Neuronal stem cell (in vitro differentiated cells): ENCODE measurements at regions not wholly inside any gene's neighbourhood (a gene's known extent, or its start where the extent isn't known, plus 50 kb on each side); places are given as distances from the start of the nearest gene placed in this dataset.
A peak's percentile ranks its signal among the peaks of the same experiment; 100 is the strongest.

ENCODE experiments used
- DNase-seq: peaks from one replicate; pipeline ENCODE4 v3.0.0-alpha.2; 2013; ENCODE audit warnings: low spot score
- H2AFZ ChIP-seq: one replicate; pipeline ENCODE4 v1.6.1; 2013; ENCODE audit warnings: mild to moderate bottlenecking, low read length, inconsistent platforms
- H2AK5ac ChIP-seq: 2 replicates; pipeline ENCODE4 v1.6.1; 2013; ENCODE audit warnings: low read depth, mild to moderate bottlenecking, inconsistent platforms, low read length, moderate library complexity, mixed read lengths
- H2BK120ac ChIP-seq: 2 replicates; pipeline ENCODE4 v1.6.1; 2013; ENCODE audit warnings: low read depth, mild to moderate bottlenecking, inconsistent platforms, low read length, moderate library complexity, mixed read lengths
- H2BK12ac ChIP-seq: one replicate; pipeline ENCODE4 v1.6.1; 2013; ENCODE audit warnings: low read length, inconsistent platforms
- H2BK15ac ChIP-seq: 2 replicates; pipeline ENCODE4 v1.6.1; 2013; ENCODE audit warnings: mild to moderate bottlenecking, low read length, inconsistent platforms, mixed read lengths
- H2BK5ac ChIP-seq: one replicate; pipeline ENCODE4 v1.6.1; 2013; ENCODE audit warnings: inconsistent platforms, mild to moderate bottlenecking, low read length, moderate library complexity
- H3K14ac ChIP-seq: one replicate; pipeline ENCODE4 v1.6.1; 2013; ENCODE audit warnings: low read length, inconsistent platforms
- H3K18ac ChIP-seq: 2 replicates; pipeline ENCODE4 v1.6.1; 2013; ENCODE audit warnings: low read length, inconsistent platforms
- H3K23ac ChIP-seq: 2 replicates; pipeline ENCODE4 v1.6.1; 2013; ENCODE audit warnings: low read depth, mild to moderate bottlenecking, mixed read lengths, low read length, inconsistent platforms; ENCODE audit not compliant: poor library complexity
- H3K27ac ChIP-seq: replicated peaks from 3 replicates; pipeline ENCODE4 v1.5.1; 2013; ENCODE audit warnings: low read length, inconsistent platforms
- H3K27me3 ChIP-seq, 3 experiments: 2 replicates each; pipeline ENCODE4 v1.6.1; 2013; ENCODE audit warnings: low read length in 3 of 3, mild to moderate bottlenecking in 2 of 3, inconsistent platforms in 1 of 3, low read depth in 1 of 3, mixed read lengths in 1 of 3, moderate library complexity in 1 of 3; ENCODE audit not compliant: control insufficient read depth in 3 of 3, insufficient read depth in 3 of 3
- H3K36me3 ChIP-seq, 2 donors: replicated peaks in 1 of 2; 2 replicates each; pipeline ENCODE4 v1.6.1; 2013; ENCODE audit warnings: low read length in 2 of 2; ENCODE audit not compliant: control insufficient read depth in 2 of 2, insufficient read depth in 2 of 2
- H3K4ac ChIP-seq: 2 replicates; pipeline ENCODE4 v1.6.1; 2013; ENCODE audit warnings: inconsistent platforms, mild to moderate bottlenecking, low read length, moderate library complexity
- H3K4me1 ChIP-seq, 2 donors: 1 replicate in 1 of 2; 2 replicates in 1 of 2; pipeline ENCODE4 v1.6.1; 2013; ENCODE audit warnings: low read length in 2 of 2, low read depth in 1 of 2; ENCODE audit not compliant: control insufficient read depth in 2 of 2, insufficient read depth in 1 of 2
- H3K4me2 ChIP-seq: one replicate; pipeline ENCODE4 v1.6.1; 2013; ENCODE audit warnings: mild to moderate bottlenecking, low read length, inconsistent platforms; ENCODE audit not compliant: insufficient read depth, poor library complexity, severe bottlenecking
- H3K4me3 ChIP-seq, 2 donors: 2 replicates each; pipeline ENCODE4 v1.5.1; 2013; ENCODE audit warnings: low read length in 2 of 2, mild to moderate bottlenecking in 2 of 2, inconsistent platforms in 1 of 2, moderate library complexity in 1 of 2
- H3K79me1 ChIP-seq: one replicate; pipeline ENCODE4 v1.6.1; 2013; ENCODE audit warnings: low read depth, mild to moderate bottlenecking, inconsistent platforms, low read length, moderate library complexity
- H3K9ac ChIP-seq: one replicate; pipeline ENCODE4 v1.6.1; 2013; ENCODE audit warnings: mild to moderate bottlenecking, low read depth, low read length, inconsistent platforms; ENCODE audit not compliant: poor library complexity
- H3K9me3 ChIP-seq, 2 donors: replicated peaks in 1 of 2; 2 replicates each; pipeline versions ENCODE3 to v1.6.1; 2013; ENCODE audit warnings: low read length in 2 of 2, mild to moderate bottlenecking in 2 of 2, inconsistent platforms in 1 of 2, low read depth in 1 of 2, mixed read lengths in 1 of 2, moderate library complexity in 1 of 2; ENCODE audit not compliant: control insufficient read depth in 2 of 2, insufficient read depth in 1 of 2
- H4K8ac ChIP-seq: one replicate; pipeline ENCODE4 v1.6.1; 2013; ENCODE audit warnings: low read depth, mild to moderate bottlenecking, inconsistent platforms, low read length, moderate library complexity
- H4K91ac ChIP-seq: one replicate; pipeline ENCODE4 v1.6.1; 2013; ENCODE audit warnings: low read length, low read depth, mild to moderate bottlenecking, inconsistent platforms; ENCODE audit not compliant: poor library complexity
- WGBS, 2 donors: extraction: QIAGEN DNeasy Blood & Tissue Kit; methylation state at CpG; one replicate each; pipeline ENCODE4 v1.1.7; 2013; ENCODE audit warnings: missing lambda C conversion rate in 2 of 2, mixed read lengths in 1 of 2; ENCODE audit not compliant: insufficient read length in 2 of 2, insufficient replicate concordance in 1 of 2; ENCODE audit errors: extremely low coverage in 2 of 2; 5-methylcytosine and 5-hydroxymethylcytosine counted together

- Histone ChIP-seq H2BK5ac (no peak overlapping the region), H3K36me3 (no peaks in the 10 kb centered on the region), H3K4me2 (no peak overlapping the region), H3K14ac (no peak overlapping the region), H4K91ac (no peak overlapping the region), H3K27ac (no peak overlapping the region), H3K4me3 (no peak overlapping the region), H3K23ac (no peak overlapping the region), H3K4me1 (no peaks in the 10 kb centered on the region), H2BK120ac (no peak overlapping the region), H2BK15ac (no peak overlapping the region), H4K8ac (no peak overlapping the region), H3K79me1 (no peaks in the 10 kb centered on the region), H2AFZ (no peak overlapping the region), H2BK12ac (no peak overlapping the region), H3K4ac (no peak overlapping the region), H3K9ac (no peak overlapping the region), H3K9me3 (peaks cover 0 to 3% of the 10 kb centered on the region in 2 donors), H3K18ac (no peak overlapping the region), H3K27me3 (no peaks in the 10 kb centered on the region), H2AK5ac (no peak overlapping the region)
- no CpG with 5 or more reads among the region's 2 CpGs for WGBS, 2 donors
- DNase-seq = no peak
Observed at GRCh38 chr16:50985733-50986132, 165.3 kb downstream of the SALL1 start.

GRCh38 chr16:50984688-50985087 lies 166.4 kb downstream of the SALL1 start:
- no peak overlapping the region for H2BK12ac ChIP-seq
- no peak overlapping the region for H2AK5ac ChIP-seq
- no peak overlapping the region for H4K8ac ChIP-seq
- DNase-seq = no peak
- H3K27me3 ChIP-seq = no peaks in the 10 kb centered on the region
- no peak overlapping the region for H2BK120ac ChIP-seq
- H3K18ac ChIP-seq = no peak overlapping the region
- no peak overlapping the region for H3K4me3 ChIP-seq
- no peaks in the 10 kb centered on the region for H3K36me3 ChIP-seq
- no peak overlapping the region for H2AFZ ChIP-seq
- no peak overlapping the region for H3K4me2 ChIP-seq
- no peak overlapping the region for H3K9ac ChIP-seq
- H3K9me3 ChIP-seq = peaks cover 0 to 3% of the 10 kb centered on the region in 2 donors
- no peak overlapping the region for H3K23ac ChIP-seq
- H2BK5ac ChIP-seq = no peak overlapping the region
- no peaks in the 10 kb centered on the region for H3K79me1 ChIP-seq
- no CpG with 5 or more reads among the region's 6 CpGs for WGBS, 2 donors
- no peak overlapping the region for H3K27ac ChIP-seq
- no peak overlapping the region for H4K91ac ChIP-seq
- H2BK15ac ChIP-seq = no peak overlapping the region
- no peaks in the 10 kb centered on the region for H3K4me1 ChIP-seq
- H3K4ac ChIP-seq = no peak overlapping the region
- peak overlapping the region; percentile 11 for H3K14ac ChIP-seq

- Histone ChIP-seq H3K18ac (no peak overlapping the region), H2BK12ac (no peak overlapping the region), H2BK15ac (no peak overlapping the region), H3K14ac (no peak overlapping the region), H3K27ac (no peak overlapping the region), H3K4me2 (no peak overlapping the region), H3K23ac (no peak overlapping the region), H3K4me1 (no peaks in the 10 kb centered on the region), H3K9me3 (peaks cover 0 to 3% of the 10 kb centered on the region in 2 donors), H2AFZ (no peak overlapping the region), H3K79me1 (no peaks in the 10 kb centered on the region), H4K91ac (no peak overlapping the region), H3K36me3 (no peaks in the 10 kb centered on the region), H3K4me3 (no peak overlapping the region), H4K8ac (no peak overlapping the region), H3K9ac (no peak overlapping the region), H2AK5ac (no peak overlapping the region), H3K27me3 (no peaks in the 10 kb centered on the region), H2BK120ac (no peak overlapping the region), H2BK5ac (no peak overlapping the region), H3K4ac (no peak overlapping the region)
- no peak for DNase-seq
Observed at GRCh38 chr16:50982808-50983207, 168.3 kb downstream of the SALL1 start.

GRCh38 chr16:50981951-50982350 lies 169.1 kb downstream of the SALL1 start:
- Histone ChIP-seq H3K27me3 (no peaks in the 10 kb centered on the region), H3K79me1 (no peaks in the 10 kb centered on the region), H2BK15ac (no peak overlapping the region), H2AK5ac (no peak overlapping the region), H3K18ac (no peak overlapping the region), H3K4me2 (no peak overlapping the region), H2BK120ac (no peak overlapping the region), H3K14ac (no peak overlapping the region), H2AFZ (no peak overlapping the region), H3K4me3 (no peak overlapping the region), H3K4ac (no peak overlapping the region), H3K9me3 (peaks cover 0 to 3% of the 10 kb centered on the region in 2 donors), H4K91ac (no peak overlapping the region), H2BK12ac (no peak overlapping the region), H3K23ac (no peak overlapping the region), H3K9ac (no peak overlapping the region), H2BK5ac (no peak overlapping the region), H3K4me1 (no peaks in the 10 kb centered on the region), H3K27ac (no peak overlapping the region), H3K36me3 (no peaks in the 10 kb centered on the region), H4K8ac (no peak overlapping the region)
- no CpG with 5 or more reads among the region's 6 CpGs for WGBS, 2 donors
- no peak for DNase-seq
